RWPE1 (cell line): ENCODE measurements at regions not wholly inside any gene's neighbourhood (a gene's known extent, or its start where the extent isn't known, plus 50 kb on each side); places are given as distances from the start of the nearest gene placed in this dataset.

Source experiments
- CTCF ChIA-PET: fragments of 350-600 bp; sonication (Branson Sonifier 250); formaldehyde crosslinking; extraction: SDS; loops from one replicate; lab custom pipeline; 2021; lab: Yijun Ruan, JAX
- POLR2A ChIA-PET: fragments of 400-600 bp; formaldehyde crosslinking; extraction: SDS; loops from one replicate; lab custom pipeline; 2020; ENCODE audit warnings: antibody characterized with exemption; ENCODE audit not compliant: low non-redundant PET; lab: Yijun Ruan, JAX
- DNase-seq: peaks from one replicate; pipeline ENCODE4 v3.0.0; 2012; ENCODE audit warnings: low spot score
- H3K27ac ChIP-seq: fragments of 450-650 bp; 2 replicates; pipeline ENCODE4 v1.5.1; 2017
- CTCF ChIP-seq: fragments of 450-650 bp; conservative IDR thresholded peaks from 2 replicates; pipeline ENCODE4 v1.5.1; 2017; ENCODE audit warnings: low read depth, mild to moderate bottlenecking

- H3K27ac ChIP-seq: no peak overlapping the region
- no peak for TF ChIP-seq CTCF
- ChIA-PET POLR2A (no interaction called here), CTCF (no interaction called here)
- DNase-seq: no peak
Measured at GRCh38 chr18:43680096-43680495, 402.8 kb upstream of the SYT4 start.

- ChIA-PET CTCF (interaction anchor here (0.6 kb wide), 1 partner anchor 1220 kb away, joined by 3 read pairs; no protein-coding TSS in a partner anchor), POLR2A (no interaction called here)
- no peak for DNase-seq
- no peak overlapping the region for H3K27ac ChIP-seq
- TF ChIP-seq CTCF: no peak
Measured at GRCh38 chr18:43681661-43682060, 404.4 kb upstream of the SYT4 start.

- CTCF ChIA-PET: interaction anchor here (0.6 kb wide), 1 partner anchor 1219 kb away, joined by 3 read pairs; no protein-coding TSS in a partner anchor
- POLR2A ChIA-PET: no interaction called here
Measured at GRCh38 chr18:43682196-43682595, 404.9 kb upstream of the SYT4 start.

GRCh38 chr18:43686709-43687108 lies 409.4 kb upstream of the SYT4 start:
- ChIA-PET CTCF (no interaction called here), POLR2A (no interaction called here)
- no peak overlapping the region for H3K27ac ChIP-seq
- DNase-seq: no peak
- TF ChIP-seq CTCF: no peak

More at GRCh38 chr18:43682196-43682595, 404.9 kb upstream of the SYT4 start:
- DNase-seq: no peak
- no peak for TF ChIP-seq CTCF
- H3K27ac ChIP-seq: no peak overlapping the region

- POLR2A ChIA-PET: no interaction called here
- no peak overlapping the region for H3K27ac ChIP-seq
- CTCF ChIA-PET: no interaction called here
- no peak for TF ChIP-seq CTCF
- no peak for DNase-seq
Measured at GRCh38 chr18:43692099-43692690, 414.9 kb upstream of the SYT4 start.

- H3K27ac ChIP-seq: no peak overlapping the region
- POLR2A ChIA-PET: no interaction called here
- TF ChIP-seq CTCF: no peak
- CTCF ChIA-PET: no interaction called here
- DNase-seq: no peak
Measured at GRCh38 chr18:43702399-43702798, 425.1 kb upstream of the SYT4 start.
